GM18951 (cell line): ENCODE measurements at regions not wholly inside any gene's neighbourhood (a gene's known extent, or its start where the extent isn't known, plus 50 kb on each side); places are given as distances from the start of the nearest gene placed in this dataset.

Source experiments
- POLR2A ChIP-seq: IDR thresholded peaks from 4 replicates; pipeline ENCODE4 v1.6.1; 2011; ENCODE audit warnings: mild to moderate bottlenecking; ENCODE audit not compliant: insufficient read length, insufficient read depth; ENCODE audit errors: extremely low read depth
- in situ Hi-C: fragments of 300-500 bp; cut with MboI; formaldehyde crosslinking; loops from one replicate; pipeline ENCODE4 v1.12.0; 2022; ENCODE audit warnings: low sequenced_read_pairs, mixed read lengths, inconsistent platforms; ENCODE audit not compliant: unreplicated experiment

DNA sequence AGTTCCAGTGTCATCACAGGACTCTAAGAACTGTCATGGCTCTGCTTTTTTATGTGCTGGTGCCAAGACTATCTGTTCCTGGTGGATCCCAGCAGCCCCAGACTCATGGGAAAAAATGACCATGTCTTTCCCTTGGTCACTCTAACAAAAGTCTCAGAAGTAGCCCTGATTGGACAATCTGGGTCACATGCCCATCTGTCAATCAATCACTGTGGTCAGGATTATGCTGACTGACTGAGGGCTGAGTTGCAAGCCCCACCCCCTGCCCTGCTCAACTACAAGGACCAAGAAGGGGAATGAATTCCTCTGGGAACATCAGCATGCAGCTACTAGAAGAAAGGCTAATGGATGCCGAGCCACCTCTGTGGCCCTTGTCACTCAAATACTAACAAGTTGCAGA is 91.6 kb downstream of the EDN3 start:
- in situ Hi-C loops, result no loop called here
- no peak for TF ChIP-seq POLR2A

DNA sequence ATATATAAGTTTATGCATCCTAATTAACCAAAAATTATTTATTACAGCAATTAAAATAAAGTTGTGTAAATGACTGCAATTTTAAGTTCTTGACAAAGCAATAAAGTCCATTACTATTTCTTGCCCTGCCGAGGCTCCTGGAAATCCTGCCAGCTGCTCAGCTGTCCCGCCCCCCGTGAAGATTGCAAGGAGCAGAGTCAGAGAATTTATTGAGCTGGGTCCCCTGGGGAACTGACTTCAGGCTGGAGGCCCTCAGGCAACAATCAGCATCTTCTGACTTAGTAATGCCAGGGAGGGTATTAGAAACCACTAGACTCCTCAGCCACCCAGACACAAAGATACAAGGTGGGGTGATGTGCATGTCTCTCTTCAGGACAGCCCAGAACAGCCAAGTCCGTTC is 92.3 kb downstream of the EDN3 start:
- TF ChIP-seq POLR2A, result no peak
- in situ Hi-C loops, result no loop called here

GRCh38 chr20:59393142-59393541 is 92.7 kb downstream of the EDN3 start:
- in situ Hi-C loops, result no loop called here
- no peak for TF ChIP-seq POLR2A

DNA sequence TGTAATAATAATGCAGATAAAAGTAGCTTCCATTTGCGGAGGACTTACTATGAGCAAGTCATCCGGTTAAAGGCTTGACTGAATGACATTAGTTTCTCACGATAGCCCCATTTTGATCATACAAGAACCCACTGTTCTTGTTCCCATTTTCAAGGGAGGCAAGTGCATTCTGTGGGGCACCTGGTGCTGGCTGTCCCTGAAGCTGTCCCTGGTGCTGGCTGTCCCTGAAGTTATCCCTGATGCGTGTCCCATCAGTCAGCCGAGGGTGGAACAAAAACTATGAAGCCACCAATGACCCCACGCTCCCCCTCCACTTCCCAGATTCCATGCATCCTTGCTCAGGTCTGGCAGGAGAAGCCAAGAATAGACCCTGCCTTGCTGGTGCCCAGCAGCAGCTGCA is 95.3 kb downstream of the EDN3 start:
- no peak for TF ChIP-seq POLR2A
- in situ Hi-C loops, result no loop called here

DNA sequence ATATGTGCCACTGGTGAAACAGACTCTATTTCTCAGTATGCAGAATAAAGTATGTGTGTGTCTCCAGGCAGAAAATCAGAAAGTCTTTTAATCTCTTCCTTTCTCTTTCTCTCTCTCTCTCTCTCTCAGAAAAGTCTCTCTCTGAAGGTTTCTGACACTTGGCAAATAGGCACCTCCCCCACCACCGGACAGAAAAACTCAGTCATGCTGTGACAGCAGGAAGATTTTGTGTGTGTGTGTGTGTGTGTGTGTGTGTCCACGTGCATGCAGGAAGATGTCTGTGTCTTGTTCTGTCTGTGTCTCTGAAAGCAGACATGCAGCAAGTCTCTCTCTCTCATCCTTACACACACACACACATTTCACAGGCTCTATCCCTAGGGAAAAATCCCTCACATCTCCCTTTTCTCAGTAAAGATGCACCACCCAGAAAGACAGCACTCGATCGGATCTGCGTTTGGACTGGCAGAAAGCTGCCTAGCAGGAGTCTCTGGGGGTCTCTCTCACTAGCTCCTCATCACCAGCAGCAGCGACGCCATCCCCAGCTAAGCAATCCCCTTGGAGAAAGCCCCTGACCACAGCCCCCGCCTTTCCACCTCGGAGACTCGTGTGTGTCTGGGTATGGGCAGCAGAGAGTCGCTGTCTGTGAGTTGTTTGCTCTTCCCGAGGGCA is 98.3 kb downstream of the EDN3 start:
- TF ChIP-seq POLR2A, result no peak
- in situ Hi-C loops, result no loop called here

- in situ Hi-C loops, result no loop called here
- TF ChIP-seq POLR2A, result no peak
Measured at GRCh38 chr20:59399426-59400099, 99.2 kb downstream of the EDN3 start.

DNA sequence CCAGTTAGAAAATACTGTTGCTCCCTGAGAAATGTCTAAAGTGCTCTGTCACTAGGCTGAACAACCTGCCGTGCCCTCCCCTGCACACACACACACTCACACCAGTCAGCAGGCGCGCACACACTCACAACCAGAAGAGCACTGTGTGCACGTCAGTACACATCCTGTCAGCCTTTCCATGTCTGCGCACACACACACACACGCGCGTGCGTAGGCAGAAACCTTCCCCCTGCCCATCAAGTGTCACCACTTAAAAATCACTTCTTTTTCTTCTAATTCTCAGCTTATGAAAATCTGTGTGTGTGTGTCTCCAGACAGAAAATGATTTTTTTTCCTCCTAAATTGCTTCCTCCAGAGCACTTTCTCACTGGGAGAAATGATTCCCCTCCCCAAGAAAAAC is 100.3 kb downstream of the EDN3 start:
- no peak for TF ChIP-seq POLR2A
- in situ Hi-C loops, result no loop called here

GRCh38 chr20:59402681-59403080 is 102.3 kb downstream of the EDN3 start:
- in situ Hi-C loops, result no loop called here
- no peak for TF ChIP-seq POLR2A

DNA sequence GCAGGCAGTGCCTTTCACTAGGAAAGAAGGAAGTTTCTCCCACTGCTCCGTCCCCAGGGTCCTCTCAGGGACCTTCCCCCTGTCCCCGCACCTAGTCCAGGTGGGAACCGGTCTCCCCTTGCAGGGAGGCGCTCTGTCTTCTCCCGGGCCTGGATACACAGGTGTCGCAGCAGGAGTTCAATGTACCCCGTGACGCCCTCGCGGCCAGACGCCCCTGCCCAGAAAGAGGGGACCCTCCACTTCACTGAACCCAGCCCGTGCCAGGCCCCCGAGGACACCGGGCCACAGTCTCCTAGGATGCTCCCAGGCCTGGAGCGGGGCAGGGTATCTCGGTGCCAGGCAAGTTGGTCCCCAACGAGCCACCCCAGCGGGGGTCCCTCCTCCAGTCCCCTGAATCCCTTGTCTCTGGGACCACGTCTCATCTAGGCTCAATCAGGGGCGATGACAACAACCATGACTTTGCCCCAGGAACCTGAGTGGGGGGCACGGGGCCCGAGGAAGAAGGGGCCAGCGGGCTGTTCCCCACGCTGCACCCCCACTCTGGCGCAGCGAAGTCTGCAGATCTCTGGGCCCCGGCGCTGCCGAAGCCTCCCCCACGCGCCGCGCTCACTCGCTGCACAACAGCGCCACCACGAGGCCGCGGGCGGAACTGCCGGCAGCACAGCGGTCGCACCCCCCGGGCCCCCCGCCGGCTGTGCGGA is 103.0 kb downstream of the EDN3 start:
- in situ Hi-C loops, result no loop called here
- TF ChIP-seq POLR2A, result no peak

DNA sequence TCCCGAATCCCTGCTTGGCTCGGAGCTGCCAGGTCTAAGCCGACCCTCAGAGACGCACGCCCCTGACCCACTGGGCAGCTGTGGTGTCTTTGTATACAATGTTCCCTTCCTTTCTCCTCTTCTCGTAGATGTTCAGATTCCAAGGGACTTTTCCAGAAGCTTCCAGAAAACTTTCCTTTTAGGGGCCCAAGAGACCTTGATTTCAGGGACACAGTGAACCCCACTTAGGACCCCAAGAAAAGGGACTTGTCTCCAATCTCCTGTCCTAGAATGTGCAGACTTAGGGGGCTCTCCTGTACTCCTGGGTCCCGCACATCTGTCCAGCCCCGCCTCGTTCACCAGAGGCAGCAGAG is 103.5 kb downstream of the EDN3 start:
- no peak for TF ChIP-seq POLR2A
- in situ Hi-C loops, result no loop called here

- TF ChIP-seq POLR2A, result no peak
- in situ Hi-C loops, result no loop called here
Measured at GRCh38 chr20:59404749-59405148, 104.3 kb downstream of the EDN3 start.

DNA sequence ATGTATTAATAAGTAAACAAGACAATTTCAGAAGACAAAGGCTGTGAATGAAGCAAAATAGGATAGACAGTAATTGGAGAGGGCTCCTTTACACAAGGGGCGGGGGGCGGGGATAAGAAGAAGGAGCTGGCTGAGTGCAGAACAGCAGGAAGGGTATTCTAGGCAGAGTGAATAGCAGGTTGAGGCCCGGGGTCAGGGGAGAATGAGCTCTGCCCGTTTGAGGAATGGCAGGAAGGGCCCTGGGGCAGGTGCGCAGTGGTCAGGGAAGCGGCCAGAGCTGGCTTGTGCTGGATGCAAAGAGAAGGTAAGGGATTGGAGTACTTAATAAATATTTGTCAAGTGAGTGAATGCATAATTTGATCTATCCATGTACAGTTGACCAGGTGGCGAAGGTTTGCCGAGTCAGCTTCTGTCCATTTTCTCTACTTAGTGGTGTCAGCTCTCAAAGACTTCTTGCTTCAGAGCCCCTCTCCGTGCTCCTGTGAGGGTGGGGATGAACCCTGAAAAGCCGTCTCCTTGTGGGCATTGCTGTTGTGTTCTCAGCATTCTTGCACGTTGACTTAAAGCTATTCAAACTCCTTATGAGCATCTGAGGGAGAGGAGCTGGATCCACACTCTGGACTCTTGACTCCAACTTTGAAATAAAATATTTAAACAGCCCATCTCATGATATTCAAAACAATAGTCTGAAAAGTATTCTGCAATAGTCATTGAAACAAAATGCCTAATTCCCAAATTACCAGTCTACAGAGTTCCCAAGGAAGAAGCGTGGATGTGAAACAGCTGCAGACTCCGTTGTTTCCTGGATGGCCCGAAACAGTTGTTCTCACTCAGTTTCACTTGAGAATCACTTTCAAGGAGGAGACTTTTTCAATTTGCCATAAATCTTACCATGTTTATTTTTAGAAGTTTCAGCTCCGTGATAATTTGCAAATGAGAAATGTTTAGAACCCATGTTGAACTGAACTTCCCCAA is 105.1 kb downstream of the EDN3 start:
- in situ Hi-C loops, result no loop called here
- no peak for TF ChIP-seq POLR2A

GRCh38 chr20:59406446-59406845 is 106.0 kb downstream of the EDN3 start:
- in situ Hi-C loops, result no loop called here
- no peak for TF ChIP-seq POLR2A
